ENCODE measurements at regions not wholly inside any gene's neighbourhood (a gene's known extent, or its start where the extent isn't known, plus 50 kb on each side); places are given as distances from the start of the nearest gene placed in this dataset.

GRCh38 chr5:163988566-163988965 lies 483.1 kb downstream of the MAT2B start:
- TF ChIP-seq POLR2A (IDR thresholded peaks at IDR 0.05; ENCODE audit: low read length) (no peak), GATA1 (IDR thresholded peaks at IDR 0.05; ENCODE audit: low read depth, low read length) (no peak)
